ENCODE measurements at regions not wholly inside any gene's neighbourhood (a gene's known extent, or its start where the extent isn't known, plus 50 kb on each side); places are given as distances from the start of the nearest gene placed in this dataset.

- no peaks in the 10 kb centered on the region for H3K4me1 ChIP-seq
- no peaks in the 10 kb centered on the region for H3K36me3 ChIP-seq (ENCODE audit: insufficient read depth in 1 of 2, low read depth in 1 of 2)
- ATAC-seq: no peak
- TF ChIP-seq, protein P1, sequence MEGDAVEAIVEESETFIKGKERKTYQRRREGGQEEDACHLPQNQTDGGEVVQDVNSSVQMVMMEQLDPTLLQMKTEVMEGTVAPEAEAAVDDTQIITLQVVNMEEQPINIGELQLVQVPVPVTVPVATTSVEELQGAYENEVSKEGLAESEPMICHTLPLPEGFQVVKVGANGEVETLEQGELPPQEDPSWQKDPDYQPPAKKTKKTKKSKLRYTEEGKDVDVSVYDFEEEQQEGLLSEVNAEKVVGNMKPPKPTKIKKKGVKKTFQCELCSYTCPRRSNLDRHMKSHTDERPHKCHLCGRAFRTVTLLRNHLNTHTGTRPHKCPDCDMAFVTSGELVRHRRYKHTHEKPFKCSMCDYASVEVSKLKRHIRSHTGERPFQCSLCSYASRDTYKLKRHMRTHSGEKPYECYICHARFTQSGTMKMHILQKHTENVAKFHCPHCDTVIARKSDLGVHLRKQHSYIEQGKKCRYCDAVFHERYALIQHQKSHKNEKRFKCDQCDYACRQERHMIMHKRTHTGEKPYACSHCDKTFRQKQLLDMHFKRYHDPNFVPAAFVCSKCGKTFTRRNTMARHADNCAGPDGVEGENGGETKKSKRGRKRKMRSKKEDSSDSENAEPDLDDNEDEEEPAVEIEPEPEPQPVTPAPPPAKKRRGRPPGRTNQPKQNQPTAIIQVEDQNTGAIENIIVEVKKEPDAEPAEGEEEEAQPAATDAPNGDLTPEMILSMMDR (IDR thresholded peaks at IDR 0.05): no peak
- no peak overlapping the region for H3K4me3 ChIP-seq
- H3K27me3 ChIP-seq (ENCODE audit: insufficient read depth in 3 of 3, low read length in 2 of 3): peaks cover 0 to 1% (median 0%) of the 10 kb centered on the region in 3 donors
- no peak overlapping the region for H3K27ac ChIP-seq
- no peaks in the 10 kb centered on the region for H3K9me3 ChIP-seq
- 45 to 53% (median 46%) methylated on average over 6 of the region's 6 CpGs for WGBS, 3 donors
- intact Hi-C loops (cut with DNase I): no loop called here
- DNase-seq: no peak
Measured at GRCh38 chr5:2433086-2433485, 318.4 kb downstream of the IRX2 start.

- H3K27ac ChIP-seq: no peak overlapping the region
- H3K4me3 ChIP-seq: no peak overlapping the region
- no peaks in the 10 kb centered on the region for H3K9me3 ChIP-seq
- no peak for ATAC-seq
- no peaks in the 10 kb centered on the region for H3K36me3 ChIP-seq (ENCODE audit: insufficient read depth in 1 of 2, low read depth in 1 of 2)
- intact Hi-C loops (cut with DNase I): no loop called here
- H3K27me3 ChIP-seq (ENCODE audit: insufficient read depth in 3 of 3, low read length in 2 of 3): peaks cover 0 to 1% (median 0%) of the 10 kb centered on the region in 3 donors
- DNase-seq: no peak
- 50 to 54% (median 52%) methylated on average over 14 of the region's 14 CpGs for WGBS, 3 donors
- H3K4me1 ChIP-seq: no peaks in the 10 kb centered on the region
- TF ChIP-seq, protein P1 (IDR thresholded peaks at IDR 0.05): no peak
Measured at GRCh38 chr5:2432076-2432920, 319.2 kb downstream of the IRX2 start.

DNA sequence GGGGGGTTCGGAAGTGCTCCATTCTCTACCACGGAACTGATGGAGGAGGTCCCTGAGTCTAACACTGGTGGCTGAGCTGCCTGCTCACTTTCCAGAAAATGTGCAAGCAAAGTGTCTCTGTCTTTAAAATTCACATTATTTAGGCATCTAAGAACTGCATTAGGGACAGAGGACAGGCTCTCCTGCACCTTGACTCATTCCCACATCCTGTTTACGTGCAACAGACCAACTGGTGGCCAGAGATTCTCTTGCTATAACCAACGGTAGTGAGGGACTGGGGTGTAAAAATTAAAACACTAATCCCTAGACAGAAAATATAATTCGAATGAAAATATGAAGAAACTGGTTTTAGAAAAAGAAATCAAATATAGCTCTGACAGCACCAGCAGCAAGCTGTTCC is 320.9 kb downstream of the IRX2 start:
- TF ChIP-seq, protein P1 (IDR thresholded peaks at IDR 0.05): no peak
- DNase-seq (no peak), ATAC-seq (no peak)
- H3K4me1 ChIP-seq: no peaks in the 10 kb centered on the region
- no peaks in the 10 kb centered on the region for H3K9me3 ChIP-seq
- intact Hi-C loops (cut with DNase I): no loop called here
- no peak overlapping the region for H3K27ac ChIP-seq
- WGBS, 3 donors: 70 to 76% (median 75%) methylated on average over 5 of the region's 5 CpGs
- H3K36me3 ChIP-seq (ENCODE audit: insufficient read depth in 1 of 2, low read depth in 1 of 2): no peaks in the 10 kb centered on the region
- H3K27me3 ChIP-seq (ENCODE audit: insufficient read depth in 3 of 3, low read length in 2 of 3): peaks cover 0 to 1% (median 0%) of the 10 kb centered on the region in 3 donors
- no peak overlapping the region for H3K4me3 ChIP-seq

- H3K9me3 ChIP-seq: peaks cover 6% of the 10 kb centered on the region
- 48 to 63% (median 48%) methylated on average over 4 of the region's 4 CpGs for WGBS, 3 donors
- H3K27ac ChIP-seq: no peak overlapping the region
- no peak overlapping the region for H3K4me3 ChIP-seq
- TF ChIP-seq, protein P1 (IDR thresholded peaks at IDR 0.05): no peak
- peaks cover 0 to 1% (median 0%) of the 10 kb centered on the region in 3 donors for H3K27me3 ChIP-seq (ENCODE audit: insufficient read depth in 3 of 3, low read length in 2 of 3)
- DNase-seq: no peak
- no peak for ATAC-seq
- intact Hi-C loops (cut with DNase I): no loop called here
- no peaks in the 10 kb centered on the region for H3K4me1 ChIP-seq
- H3K36me3 ChIP-seq (ENCODE audit: insufficient read depth in 1 of 2, low read depth in 1 of 2): no peaks in the 10 kb centered on the region
Measured at GRCh38 chr5:2427983-2428382, 323.5 kb downstream of the IRX2 start.
